SK-N-SH (cell line): ENCODE measurements at regions not wholly inside any gene's neighbourhood (a gene's known extent, or its start where the extent isn't known, plus 50 kb on each side); places are given as distances from the start of the nearest gene placed in this dataset.

Experiments
- CTCF ChIA-PET: fragments of 300-600, 350-600 bp; formaldehyde crosslinking; extraction: SDS; loops from one replicate; lab custom pipeline; 2021; lab: Yijun Ruan, JAX
- POLR2A ChIA-PET: fragments of 350-600 bp; sonication (Branson Sonifier 250); formaldehyde crosslinking; extraction: SDS; loops from one replicate; lab custom pipeline; 2020; ENCODE audit warnings: antibody characterized with exemption, inconsistent platforms; lab: Yijun Ruan, JAX
- DNase-seq: peaks from one replicate; pipeline ENCODE4 v3.0.0; 2012
- H2AFZ ChIP-seq: fragments of 200-600 bp; sonication (generic); 2 replicates; pipeline ENCODE4 v1.8.1; 2016; ENCODE audit warnings: antibody characterized with exemption, mild to moderate bottlenecking, low read depth
- H3F3A ChIP-seq: fragments of 200-600 bp; sonication (generic); replicated peaks from 2 replicates; pipeline ENCODE3; 2016; ENCODE audit warnings: antibody characterized with exemption, mild to moderate bottlenecking; ENCODE audit not compliant: insufficient read depth
- H3K27ac ChIP-seq, 2 experiments: fragments of 200-500 bp in 1 of 2; fragments of 200-600 bp in 1 of 2; sonication (Bioruptor generic) in 1 of 2; sonication (generic), shearing (Covaris generic) in 1 of 2; 2 replicates each; pipeline versions ENCODE4 v1.5.1 to v1.6.1; 2014 to 2016; ENCODE audit warnings: low read depth in 2 of 2, inconsistent platforms in 1 of 2, low read length in 1 of 2, mild to moderate bottlenecking in 1 of 2, mixed read lengths in 1 of 2
- H3K27me3 ChIP-seq: fragments of 200-600 bp; sonication (generic), shearing (Covaris generic); 2 replicates; pipeline ENCODE4 v1.6.1; 2016; ENCODE audit warnings: mixed run types; ENCODE audit not compliant: insufficient read depth
- H3K36me3 ChIP-seq, 2 experiments: fragments of 200-500 bp in 1 of 2; fragments of 200-600 bp in 1 of 2; sonication (Bioruptor generic) in 1 of 2; sonication (generic) in 1 of 2; replicated peaks in 1 of 2; 2 replicates each; pipeline versions ENCODE3 to v1.5.1; 2014 to 2016; ENCODE audit warnings: low read length in 1 of 2, mild to moderate bottlenecking in 1 of 2; ENCODE audit not compliant: insufficient read depth in 2 of 2, control insufficient read depth in 1 of 2
- H3K4me1 ChIP-seq, 2 experiments: fragments of 200-500 bp in 1 of 2; fragments of 200-600 bp in 1 of 2; sonication (Bioruptor generic) in 1 of 2; sonication (generic), shearing (Covaris generic) in 1 of 2; 2 replicates each; pipeline versions ENCODE4 v1.5.1 to v1.6.1; 2014 to 2016; ENCODE audit warnings: low read depth in 1 of 2, low read length in 1 of 2, mixed run types in 1 of 2; ENCODE audit not compliant: insufficient read depth in 2 of 2, control insufficient read depth in 1 of 2
- H3K4me2 ChIP-seq: fragments of 200-600 bp; sonication (generic), shearing (Covaris generic); 2 replicates; pipeline ENCODE4 v1.6.1; 2017; ENCODE audit warnings: mixed run types
- H3K4me3 ChIP-seq, 2 experiments: fragments of 200-500 bp in 1 of 2; fragments of 200-600 bp in 1 of 2; sonication (Bioruptor generic) in 1 of 2; sonication (generic), shearing (Covaris generic) in 1 of 2; 2 replicates each; pipeline versions ENCODE4 v1.5.1 to v1.8.1; 2014 to 2016; ENCODE audit warnings: low read depth in 2 of 2, inconsistent platforms in 1 of 2, low read length in 1 of 2, mild to moderate bottlenecking in 1 of 2, mixed read lengths in 1 of 2, moderate library complexity in 1 of 2
- H3K79me2 ChIP-seq: fragments of 200-600 bp; sonication (generic); 2 replicates; pipeline ENCODE4 v1.8.1; 2017; ENCODE audit warnings: mild to moderate bottlenecking; ENCODE audit not compliant: insufficient read depth
- H3K9ac ChIP-seq: fragments of 200-600 bp; sonication (generic); 2 replicates; pipeline ENCODE4 v1.6.1; 2017; ENCODE audit warnings: mixed run types
- H3K9me2 ChIP-seq: fragments of 200-600 bp; sonication (generic); 2 replicates; pipeline ENCODE4 v1.6.1; 2017; ENCODE audit warnings: mixed run types
- H3K9me3 ChIP-seq: fragments of 200-600 bp; sonication (generic); 2 replicates; pipeline ENCODE4 v1.6.1; 2017; ENCODE audit warnings: mixed run types, mild to moderate bottlenecking, moderate library complexity
- H4K20me1 ChIP-seq: fragments of 200-600 bp; sonication (generic); 2 replicates; pipeline ENCODE4 v1.6.1; 2017; ENCODE audit warnings: mild to moderate bottlenecking, mixed run types; ENCODE audit not compliant: insufficient read depth
- GABPA ChIP-seq: IDR thresholded peaks from 2 replicates; pipeline ENCODE4 v1.4.0; 2012; ENCODE audit warnings: low read depth, mild to moderate bottlenecking
- GATA2 ChIP-seq: sonication (generic); formaldehyde crosslinking; IDR thresholded peaks from 2 replicates; pipeline ENCODE4 v1.5.0; 2020; ENCODE audit warnings: mild to moderate bottlenecking, missing genetic modification reagents
- MEF2A ChIP-seq: IDR thresholded peaks from 2 replicates; pipeline ENCODE4 v1.4.0; 2012; ENCODE audit warnings: low read depth, borderline replicate concordance
- MXI1 ChIP-seq: IDR thresholded peaks from 2 replicates; pipeline ENCODE4 v1.6.1; 2012; ENCODE audit warnings: mild to moderate bottlenecking, low read depth, low read length, improper control_type of control experiment
- NRF1 ChIP-seq: IDR thresholded peaks from 2 replicates; pipeline ENCODE4 v1.6.1; 2012; ENCODE audit warnings: low read depth, mild to moderate bottlenecking, low read length
- RCOR1 ChIP-seq: fragments of 150-350 bp; IDR thresholded peaks from 2 replicates; pipeline ENCODE4 v1.6.1; 2017; ENCODE audit warnings: antibody characterized with exemption, low read length
- RFX5 ChIP-seq: IDR thresholded peaks from 2 replicates; pipeline ENCODE4 v1.6.1; 2012; ENCODE audit warnings: mild to moderate bottlenecking, improper control_type of control experiment, low read length
- YY1 ChIP-seq: IDR thresholded peaks from 2 replicates; pipeline ENCODE4 v1.4.0; 2012; ENCODE audit warnings: low read depth, mild to moderate bottlenecking
- WGBS: methylation state at CpG from one replicate; pipeline ENCODE4 v1.1.6; 2017; ENCODE audit warnings: low lambda C conversion rate; 5-methylcytosine and 5-hydroxymethylcytosine counted together
- TF ChIP-seq, protein P1 (sequence below): IDR thresholded peaks from 2 replicates; pipeline ENCODE4 v1.4.0; 2012; ENCODE audit warnings: low read depth, borderline replicate concordance
- TF ChIP-seq, protein P2 (sequence below): IDR thresholded peaks from 2 replicates; pipeline ENCODE4 v1.6.1; 2012; ENCODE audit warnings: mild to moderate bottlenecking, low read depth, low read length, moderate library complexity
- TF ChIP-seq, protein P3 (sequence below): IDR thresholded peaks from 2 replicates; pipeline ENCODE4 v1.4.0; 2012; ENCODE audit warnings: low read depth, borderline replicate concordance
- TF ChIP-seq, protein P4 (sequence below): fragments of 150-350 bp; IDR thresholded peaks from 2 replicates; pipeline ENCODE4 v1.6.1; 2017; ENCODE audit warnings: antibody characterized with exemption, low read length, low read depth, borderline replicate concordance
- TF ChIP-seq, protein P5 (sequence below): fragments of 150-350 bp; IDR thresholded peaks from 2 replicates; pipeline ENCODE4 v1.6.1; 2016; ENCODE audit warnings: mild to moderate bottlenecking, low read depth, low read length

DNA sequence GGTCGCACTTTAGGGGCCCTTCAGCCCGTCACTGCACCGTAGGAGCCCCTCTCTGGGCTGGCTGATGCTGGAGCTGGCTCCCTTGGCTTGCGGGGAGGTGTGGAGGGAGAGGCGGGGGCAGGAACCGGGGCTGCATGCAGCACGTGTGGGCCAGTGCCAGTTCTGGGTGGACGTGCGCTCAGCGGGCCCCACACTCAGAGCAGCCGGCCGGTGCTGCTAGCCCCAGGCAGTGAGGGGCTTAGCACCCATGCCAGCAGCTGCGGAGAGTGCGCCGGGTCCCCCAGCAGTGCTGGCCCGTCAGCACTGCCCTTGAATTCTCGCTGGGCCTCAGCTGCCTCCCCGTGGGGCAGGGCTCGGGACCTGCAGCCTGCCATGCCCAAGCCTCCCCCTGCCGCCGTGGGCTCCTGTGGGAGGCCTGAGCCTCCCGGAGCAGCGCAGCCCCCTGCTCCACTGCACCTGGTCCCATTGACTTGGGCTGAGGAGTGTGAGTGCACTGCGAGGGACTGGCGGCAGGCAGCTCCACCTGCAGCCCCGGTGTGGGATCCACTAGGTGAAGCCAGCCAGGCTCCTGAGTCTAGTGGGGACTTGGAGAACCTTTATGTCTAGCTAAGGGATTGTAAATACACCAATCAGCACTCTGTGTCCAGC is 108.8 kb upstream of the RASGEF1B start:
- Histone ChIP-seq H3K4me2 (no peak overlapping the region), H3F3A (no peaks in the 10 kb centered on the region), H3K9me2 (no peaks in the 10 kb centered on the region), H3K27me3 (no peaks in the 10 kb centered on the region), H3K27ac (no peak overlapping the region), H3K79me2 (no peaks in the 10 kb centered on the region), H4K20me1 (no peaks in the 10 kb centered on the region), H3K36me3 (no peaks in the 10 kb centered on the region), H2AFZ (no peak overlapping the region), H3K4me1 (no peaks in the 10 kb centered on the region), H3K9ac (no peak overlapping the region), H3K4me3 (no peak overlapping the region), H3K9me3 (no peaks in the 10 kb centered on the region)
- DNase-seq: no peak
- POLR2A ChIA-PET: no interaction called here
- TF ChIP-seq, protein P1, sequence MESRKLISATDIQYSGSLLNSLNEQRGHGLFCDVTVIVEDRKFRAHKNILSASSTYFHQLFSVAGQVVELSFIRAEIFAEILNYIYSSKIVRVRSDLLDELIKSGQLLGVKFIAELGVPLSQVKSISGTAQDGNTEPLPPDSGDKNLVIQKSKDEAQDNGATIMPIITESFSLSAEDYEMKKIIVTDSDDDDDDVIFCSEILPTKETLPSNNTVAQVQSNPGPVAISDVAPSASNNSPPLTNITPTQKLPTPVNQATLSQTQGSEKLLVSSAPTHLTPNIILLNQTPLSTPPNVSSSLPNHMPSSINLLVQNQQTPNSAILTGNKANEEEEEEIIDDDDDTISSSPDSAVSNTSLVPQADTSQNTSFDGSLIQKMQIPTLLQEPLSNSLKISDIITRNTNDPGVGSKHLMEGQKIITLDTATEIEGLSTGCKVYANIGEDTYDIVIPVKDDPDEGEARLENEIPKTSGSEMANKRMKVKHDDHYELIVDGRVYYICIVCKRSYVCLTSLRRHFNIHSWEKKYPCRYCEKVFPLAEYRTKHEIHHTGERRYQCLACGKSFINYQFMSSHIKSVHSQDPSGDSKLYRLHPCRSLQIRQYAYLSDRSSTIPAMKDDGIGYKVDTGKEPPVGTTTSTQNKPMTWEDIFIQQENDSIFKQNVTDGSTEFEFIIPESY: no peak
- TF ChIP-seq RCOR1 (no peak), YY1 (no peak), GATA2 (CRISPR knock-in tag) (no peak), NRF1 (no peak), MXI1 (no peak), GABPA (no peak), MEF2A (no peak), RFX5 (no peak)
- TF ChIP-seq, protein P2, sequence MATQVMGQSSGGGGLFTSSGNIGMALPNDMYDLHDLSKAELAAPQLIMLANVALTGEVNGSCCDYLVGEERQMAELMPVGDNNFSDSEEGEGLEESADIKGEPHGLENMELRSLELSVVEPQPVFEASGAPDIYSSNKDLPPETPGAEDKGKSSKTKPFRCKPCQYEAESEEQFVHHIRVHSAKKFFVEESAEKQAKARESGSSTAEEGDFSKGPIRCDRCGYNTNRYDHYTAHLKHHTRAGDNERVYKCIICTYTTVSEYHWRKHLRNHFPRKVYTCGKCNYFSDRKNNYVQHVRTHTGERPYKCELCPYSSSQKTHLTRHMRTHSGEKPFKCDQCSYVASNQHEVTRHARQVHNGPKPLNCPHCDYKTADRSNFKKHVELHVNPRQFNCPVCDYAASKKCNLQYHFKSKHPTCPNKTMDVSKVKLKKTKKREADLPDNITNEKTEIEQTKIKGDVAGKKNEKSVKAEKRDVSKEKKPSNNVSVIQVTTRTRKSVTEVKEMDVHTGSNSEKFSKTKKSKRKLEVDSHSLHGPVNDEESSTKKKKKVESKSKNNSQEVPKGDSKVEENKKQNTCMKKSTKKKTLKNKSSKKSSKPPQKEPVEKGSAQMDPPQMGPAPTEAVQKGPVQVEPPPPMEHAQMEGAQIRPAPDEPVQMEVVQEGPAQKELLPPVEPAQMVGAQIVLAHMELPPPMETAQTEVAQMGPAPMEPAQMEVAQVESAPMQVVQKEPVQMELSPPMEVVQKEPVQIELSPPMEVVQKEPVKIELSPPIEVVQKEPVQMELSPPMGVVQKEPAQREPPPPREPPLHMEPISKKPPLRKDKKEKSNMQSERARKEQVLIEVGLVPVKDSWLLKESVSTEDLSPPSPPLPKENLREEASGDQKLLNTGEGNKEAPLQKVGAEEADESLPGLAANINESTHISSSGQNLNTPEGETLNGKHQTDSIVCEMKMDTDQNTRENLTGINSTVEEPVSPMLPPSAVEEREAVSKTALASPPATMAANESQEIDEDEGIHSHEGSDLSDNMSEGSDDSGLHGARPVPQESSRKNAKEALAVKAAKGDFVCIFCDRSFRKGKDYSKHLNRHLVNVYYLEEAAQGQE: no peak
- TF ChIP-seq, protein P3, sequence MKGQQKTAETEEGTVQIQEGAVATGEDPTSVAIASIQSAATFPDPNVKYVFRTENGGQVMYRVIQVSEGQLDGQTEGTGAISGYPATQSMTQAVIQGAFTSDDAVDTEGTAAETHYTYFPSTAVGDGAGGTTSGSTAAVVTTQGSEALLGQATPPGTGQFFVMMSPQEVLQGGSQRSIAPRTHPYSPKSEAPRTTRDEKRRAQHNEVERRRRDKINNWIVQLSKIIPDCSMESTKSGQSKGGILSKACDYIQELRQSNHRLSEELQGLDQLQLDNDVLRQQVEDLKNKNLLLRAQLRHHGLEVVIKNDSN: no peak
- TF ChIP-seq, protein P4, sequence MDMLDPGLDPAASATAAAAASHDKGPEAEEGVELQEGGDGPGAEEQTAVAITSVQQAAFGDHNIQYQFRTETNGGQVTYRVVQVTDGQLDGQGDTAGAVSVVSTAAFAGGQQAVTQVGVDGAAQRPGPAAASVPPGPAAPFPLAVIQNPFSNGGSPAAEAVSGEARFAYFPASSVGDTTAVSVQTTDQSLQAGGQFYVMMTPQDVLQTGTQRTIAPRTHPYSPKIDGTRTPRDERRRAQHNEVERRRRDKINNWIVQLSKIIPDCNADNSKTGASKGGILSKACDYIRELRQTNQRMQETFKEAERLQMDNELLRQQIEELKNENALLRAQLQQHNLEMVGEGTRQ: no peak
- TF ChIP-seq, protein P5, sequence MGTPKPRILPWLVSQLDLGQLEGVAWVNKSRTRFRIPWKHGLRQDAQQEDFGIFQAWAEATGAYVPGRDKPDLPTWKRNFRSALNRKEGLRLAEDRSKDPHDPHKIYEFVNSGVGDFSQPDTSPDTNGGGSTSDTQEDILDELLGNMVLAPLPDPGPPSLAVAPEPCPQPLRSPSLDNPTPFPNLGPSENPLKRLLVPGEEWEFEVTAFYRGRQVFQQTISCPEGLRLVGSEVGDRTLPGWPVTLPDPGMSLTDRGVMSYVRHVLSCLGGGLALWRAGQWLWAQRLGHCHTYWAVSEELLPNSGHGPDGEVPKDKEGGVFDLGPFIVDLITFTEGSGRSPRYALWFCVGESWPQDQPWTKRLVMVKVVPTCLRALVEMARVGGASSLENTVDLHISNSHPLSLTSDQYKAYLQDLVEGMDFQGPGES: no peak
- CTCF ChIA-PET: no interaction called here
- WGBS: 0% methylated on average over 1 of the region's 26 CpGs
